Activated CD4-positive, alpha-beta T cell treated with anti-CD3 and anti-CD28 coated beads, Interleukin-2, amount 10 ng/mL, durations not matched to agents 24 days and 14 days (primary cell): ENCODE measurements at regions not wholly inside any gene's neighbourhood (a gene's known extent, or its start where the extent isn't known, plus 50 kb on each side); places are given as distances from the start of the nearest gene placed in this dataset.

Experiments
- DNase-seq: peaks from one replicate; pipeline ENCODE4 v3.0.0; 2022
- H3K27ac Mint-ChIP-seq: one replicate; pipeline ENCODE4 v1.8.0; 2022; ENCODE audit warnings: mild to moderate bottlenecking, mixed read lengths
- H3K27me3 Mint-ChIP-seq: one replicate; pipeline ENCODE4 v1.8.0; 2022; ENCODE audit warnings: mixed read lengths
- H3K36me3 Mint-ChIP-seq: one replicate; pipeline ENCODE4 v1.8.0; 2022; ENCODE audit warnings: low read depth, mild to moderate bottlenecking, mixed read lengths
- H3K4me1 Mint-ChIP-seq: one replicate; pipeline ENCODE4 v1.8.0; 2021; ENCODE audit warnings: mixed read lengths
- H3K4me3 Mint-ChIP-seq: one replicate; pipeline ENCODE4 v1.8.0; 2022; ENCODE audit warnings: mild to moderate bottlenecking, moderate library complexity, mixed read lengths
- H3K9me3 Mint-ChIP-seq: one replicate; pipeline ENCODE4 v1.8.0; 2021; ENCODE audit warnings: mixed read lengths
- intact Hi-C: fragments of 100-400 bp; cut with micrococcal nuclease; formaldehyde crosslinking; loops from one replicate; pipeline ENCODE4 v1.15.1; 2023

DNA sequence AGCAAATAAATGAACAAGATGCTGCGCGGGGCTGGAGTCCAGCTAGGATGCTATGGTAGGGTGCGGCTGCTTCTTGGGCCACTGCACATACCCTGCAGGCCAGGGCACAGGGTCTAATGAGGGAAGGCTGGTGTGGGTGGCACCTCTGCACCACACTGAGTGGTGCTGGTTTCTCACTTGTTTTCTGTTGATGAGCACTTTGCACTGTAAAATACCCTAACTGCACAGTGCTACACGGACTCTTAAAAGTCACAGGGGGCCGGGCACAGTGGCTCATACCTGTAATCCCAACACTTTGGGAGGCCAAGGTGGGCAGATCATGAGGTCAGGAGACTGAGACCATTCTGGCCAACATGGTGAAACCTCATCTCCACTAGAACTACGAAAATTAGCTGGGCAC, 52.7 kb upstream of the DMRT1 start:
- no peak for DNase-seq
- Mint-ChIP-seq H3K4me3 (no peak overlapping the region), H3K9me3 (no peaks in the 10 kb centered on the region), H3K27ac (no peak overlapping the region), H3K27me3 (no peaks in the 10 kb centered on the region), H3K4me1 (peaks cover 2% of the 10 kb centered on the region), H3K36me3 (no peaks in the 10 kb centered on the region)
- intact Hi-C loops = no loop called here
